ENCODE measurements at regions not wholly inside any gene's neighbourhood (a gene's known extent, or its start where the extent isn't known, plus 50 kb on each side); places are given as distances from the start of the nearest gene placed in this dataset.
"Not testable (repeated sequence)": the region's sequence is repeated elsewhere in the genome, so short reads cannot be mapped to it uniquely, and the experiment has no call there.

- TF ChIP-seq CTCF (IDR thresholded peaks at IDR 0.05; ENCODE audit: extremely low read depth in 1 of 2, insufficient read depth in 1 of 2, low read depth in 1 of 2, low read length in 2 of 2); EZH2 (IDR thresholded peaks at IDR 0.05; ENCODE audit: borderline replicate concordance, low read depth, low read length, severe bottlenecking); POLR2A (IDR thresholded peaks at IDR 0.05; ENCODE audit: low read depth, low read length); POLR2AphosphoS5 (IDR thresholded peaks at IDR 0.05; ENCODE audit: insufficient read depth, low read depth, low read length); MAX (IDR thresholded peaks at IDR 0.05; ENCODE audit: insufficient read depth, insufficient read length): not testable (repeated sequence)
These were observed 1218.8 kb downstream of the TMEM121 start for GRCh38 chr14:106745016-106745767.

Measured in endothelial cell of umbilical vein (primary cell).